Effector memory CD4-positive, alpha-beta T cell (primary cell): ENCODE measurements at regions not wholly inside any gene's neighbourhood (a gene's known extent, or its start where the extent isn't known, plus 50 kb on each side); places are given as distances from the start of the nearest gene placed in this dataset.

Experiments
- DNase-seq, 3 donors: peaks; one replicate each; pipeline ENCODE4 v3.0.0-alpha.2; 2020
- H3K27ac ChIP-seq: 2 replicates; pipeline ENCODE4 v1.7.0; 2013; ENCODE audit warnings: mild to moderate bottlenecking, low read length, moderate library complexity; ENCODE audit not compliant: insufficient read depth, poor library complexity, severe bottlenecking
- H3K27me3 ChIP-seq: replicated peaks from 2 replicates; pipeline ENCODE4 v1.7.0; 2013; ENCODE audit warnings: mild to moderate bottlenecking, low read length; ENCODE audit not compliant: insufficient read depth, control insufficient read depth, poor library complexity, severe bottlenecking
- H3K36me3 ChIP-seq: 2 replicates; pipeline ENCODE4 v1.7.0; 2013; ENCODE audit warnings: mild to moderate bottlenecking, low read length, moderate library complexity; ENCODE audit not compliant: control insufficient read depth, insufficient read depth
- H3K4me1 ChIP-seq: 2 replicates; pipeline ENCODE4 v1.7.0; 2013; ENCODE audit warnings: low read length, mild to moderate bottlenecking; ENCODE audit not compliant: control insufficient read depth, insufficient read depth, poor library complexity, severe bottlenecking
- H3K4me3 ChIP-seq: 2 replicates; pipeline ENCODE4 v1.7.0; 2013; ENCODE audit warnings: low read length, low read depth, mild to moderate bottlenecking; ENCODE audit not compliant: insufficient read depth, poor library complexity, severe bottlenecking
- H3K9me3 ChIP-seq: 2 replicates; pipeline ENCODE4 v1.7.0; 2013; ENCODE audit warnings: mild to moderate bottlenecking, low read length, moderate library complexity; ENCODE audit not compliant: control insufficient read depth

- no peaks in the 10 kb centered on the region for H3K36me3 ChIP-seq
- H3K4me1 ChIP-seq = no peaks in the 10 kb centered on the region
- no peak overlapping the region for H3K27ac ChIP-seq
- H3K4me3 ChIP-seq = no peak overlapping the region
- no peaks in the 10 kb centered on the region for H3K9me3 ChIP-seq
- no peak for DNase-seq
- H3K27me3 ChIP-seq = no peaks in the 10 kb centered on the region
These were observed 170.4 kb downstream of the PTPRC start for GRCh38 chr1:198809247-198809646.

GRCh38 chr1:198811449-198811848 lies 172.6 kb downstream of the PTPRC start:
- Histone ChIP-seq H3K4me1 (no peaks in the 10 kb centered on the region), H3K27me3 (no peaks in the 10 kb centered on the region), H3K4me3 (no peak overlapping the region), H3K27ac (no peak overlapping the region), H3K36me3 (no peaks in the 10 kb centered on the region), H3K9me3 (no peaks in the 10 kb centered on the region)
- no peak for DNase-seq

GRCh38 chr1:198823626-198824025 lies 184.8 kb downstream of the PTPRC start:
- H3K4me3 ChIP-seq = no peak overlapping the region
- H3K4me1 ChIP-seq = no peaks in the 10 kb centered on the region
- DNase-seq = no peak
- H3K27me3 ChIP-seq = no peaks in the 10 kb centered on the region
- no peak overlapping the region for H3K27ac ChIP-seq
- no peaks in the 10 kb centered on the region for H3K9me3 ChIP-seq
- H3K36me3 ChIP-seq = no peaks in the 10 kb centered on the region

- Histone ChIP-seq H3K36me3 (no peaks in the 10 kb centered on the region), H3K4me1 (no peaks in the 10 kb centered on the region), H3K27me3 (no peaks in the 10 kb centered on the region), H3K9me3 (no peaks in the 10 kb centered on the region), H3K4me3 (no peak overlapping the region), H3K27ac (no peak overlapping the region)
- no peak for DNase-seq
These were observed 186.4 kb downstream of the PTPRC start for GRCh38 chr1:198825254-198825653.

- H3K4me1 ChIP-seq = no peaks in the 10 kb centered on the region
- no peak overlapping the region for H3K4me3 ChIP-seq
- DNase-seq = no peak
- no peak overlapping the region for H3K27ac ChIP-seq
- no peaks in the 10 kb centered on the region for H3K27me3 ChIP-seq
- no peaks in the 10 kb centered on the region for H3K36me3 ChIP-seq
- no peaks in the 10 kb centered on the region for H3K9me3 ChIP-seq
These were observed 190.5 kb downstream of the PTPRC start for GRCh38 chr1:198829356-198829755.

- H3K27me3 ChIP-seq = no peaks in the 10 kb centered on the region
- no peaks in the 10 kb centered on the region for H3K36me3 ChIP-seq
- no peaks in the 10 kb centered on the region for H3K9me3 ChIP-seq
- H3K27ac ChIP-seq = no peak overlapping the region
- DNase-seq = no peak
- H3K4me3 ChIP-seq = no peak overlapping the region
- H3K4me1 ChIP-seq = no peaks in the 10 kb centered on the region
These were observed 191.1 kb downstream of the PTPRC start for GRCh38 chr1:198829944-198830343.

- no peak for DNase-seq
- H3K4me1 ChIP-seq = no peaks in the 10 kb centered on the region
- no peaks in the 10 kb centered on the region for H3K36me3 ChIP-seq
- H3K27me3 ChIP-seq = no peaks in the 10 kb centered on the region
- H3K27ac ChIP-seq = no peak overlapping the region
- H3K9me3 ChIP-seq = no peaks in the 10 kb centered on the region
- H3K4me3 ChIP-seq = no peak overlapping the region
These were observed 191.6 kb downstream of the PTPRC start for GRCh38 chr1:198830412-198830811.

GRCh38 chr1:198833706-198834503 lies 195.1 kb downstream of the PTPRC start:
- Histone ChIP-seq H3K27ac (no peak overlapping the region), H3K4me3 (no peak overlapping the region), H3K4me1 (no peaks in the 10 kb centered on the region), H3K27me3 (no peaks in the 10 kb centered on the region), H3K36me3 (no peaks in the 10 kb centered on the region), H3K9me3 (no peaks in the 10 kb centered on the region)
- DNase-seq = no peak

- Histone ChIP-seq H3K27me3 (no peaks in the 10 kb centered on the region), H3K9me3 (no peaks in the 10 kb centered on the region), H3K4me3 (no peak overlapping the region), H3K27ac (no peak overlapping the region), H3K36me3 (no peaks in the 10 kb centered on the region), H3K4me1 (no peaks in the 10 kb centered on the region)
- DNase-seq = no peak
These were observed 198.6 kb downstream of the PTPRC start for GRCh38 chr1:198837278-198838021.

- no peak for DNase-seq
- H3K27ac ChIP-seq = no peak overlapping the region
- H3K4me1 ChIP-seq = no peaks in the 10 kb centered on the region
- H3K27me3 ChIP-seq = no peaks in the 10 kb centered on the region
- no peak overlapping the region for H3K4me3 ChIP-seq
- H3K36me3 ChIP-seq = no peaks in the 10 kb centered on the region
- no peaks in the 10 kb centered on the region for H3K9me3 ChIP-seq
These were observed 199.1 kb downstream of the PTPRC start for GRCh38 chr1:198838022-198838342.
